ENCODE measurements at regions not wholly inside any gene's neighbourhood (a gene's known extent, or its start where the extent isn't known, plus 50 kb on each side); places are given as distances from the start of the nearest gene placed in this dataset.

DNA sequence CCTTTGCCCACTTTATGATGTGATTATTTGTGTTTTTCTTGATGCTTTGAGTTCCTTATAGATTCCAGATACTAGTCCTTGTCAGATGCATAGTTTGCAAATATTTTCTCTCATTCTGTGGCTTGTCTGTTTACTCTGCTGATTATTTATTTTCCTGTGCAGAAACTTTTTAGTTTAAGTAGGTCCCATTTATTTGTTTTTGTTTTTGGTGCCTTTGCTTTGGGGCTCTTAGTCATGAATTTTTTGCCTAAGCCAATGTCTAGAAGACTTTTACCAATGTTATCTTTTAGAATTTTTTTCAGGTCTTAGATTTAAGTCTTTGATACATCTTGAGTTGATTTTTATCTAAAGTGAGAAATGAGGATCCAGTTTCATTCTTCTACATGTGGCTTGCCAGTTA lies 667.3 kb downstream of the SLC16A7 start:
- no peak for TF ChIP-seq EZH2 (IDR thresholded peaks at IDR 0.05; ENCODE audit: insufficient read depth, poor library complexity, severe bottlenecking)
- no peak for TF ChIP-seq EZH2phosphoT487 (IDR thresholded peaks at IDR 0.05; ENCODE audit: insufficient read depth, low read depth)
